Ascending aorta (tissue), 2 donors: ENCODE measurements at regions not wholly inside any gene's neighbourhood (a gene's known extent, or its start where the extent isn't known, plus 50 kb on each side); places are given as distances from the start of the nearest gene placed in this dataset.

Source experiments
- DNase-seq, 2 donors: peaks; one replicate each; pipeline ENCODE4 v3.0.0-alpha.2; 2019; ENCODE audit warnings: low spot score in 2 of 2
- H3K27ac ChIP-seq, 2 donors: fragments of 200-600 bp; sonication (generic); one replicate each; pipeline ENCODE4 v1.5.1; 2016 to 2017; ENCODE audit warnings: mild to moderate bottlenecking in 1 of 2
- H3K27me3 ChIP-seq: fragments of 200-600 bp; sonication (generic); one replicate; pipeline ENCODE4 v1.5.1; 2017
- H3K36me3 ChIP-seq, 2 donors: fragments of 200-600 bp; sonication (generic); one replicate each; pipeline ENCODE4 v1.5.1; 2016
- H3K4me1 ChIP-seq, 2 donors: fragments of 200-600 bp; sonication (generic); one replicate each; pipeline ENCODE4 v1.5.1; 2016 to 2017; ENCODE audit warnings: mild to moderate bottlenecking in 1 of 2
- H3K4me3 ChIP-seq, 2 donors: fragments of 200-600 bp; sonication (generic); one replicate each; pipeline ENCODE4 v1.5.1; 2016 to 2017; ENCODE audit warnings: mild to moderate bottlenecking in 1 of 2
- H3K9me3 ChIP-seq, 2 donors: fragments of 200-600 bp; sonication (generic); one replicate each; pipeline ENCODE4 v1.5.1; 2016
- intact Hi-C: fragments of 100-400 bp; cut with DNase I; formaldehyde crosslinking; loops from one replicate; pipeline ENCODE4 v1.15.1; 2023
- TF ChIP-seq, protein P1 (sequence below), 3 experiments: fragments of 200-600 bp in 2 of 3; fragments of 450-650 bp in 1 of 3; sonication (generic) in 2 of 3; IDR thresholded peaks; one replicate each; pipeline ENCODE4 v1.5.1; 2016 to 2019; ENCODE audit warnings: antibody characterized with exemption in 3 of 3, mild to moderate bottlenecking in 1 of 3, moderate library complexity in 1 of 3

DNA sequence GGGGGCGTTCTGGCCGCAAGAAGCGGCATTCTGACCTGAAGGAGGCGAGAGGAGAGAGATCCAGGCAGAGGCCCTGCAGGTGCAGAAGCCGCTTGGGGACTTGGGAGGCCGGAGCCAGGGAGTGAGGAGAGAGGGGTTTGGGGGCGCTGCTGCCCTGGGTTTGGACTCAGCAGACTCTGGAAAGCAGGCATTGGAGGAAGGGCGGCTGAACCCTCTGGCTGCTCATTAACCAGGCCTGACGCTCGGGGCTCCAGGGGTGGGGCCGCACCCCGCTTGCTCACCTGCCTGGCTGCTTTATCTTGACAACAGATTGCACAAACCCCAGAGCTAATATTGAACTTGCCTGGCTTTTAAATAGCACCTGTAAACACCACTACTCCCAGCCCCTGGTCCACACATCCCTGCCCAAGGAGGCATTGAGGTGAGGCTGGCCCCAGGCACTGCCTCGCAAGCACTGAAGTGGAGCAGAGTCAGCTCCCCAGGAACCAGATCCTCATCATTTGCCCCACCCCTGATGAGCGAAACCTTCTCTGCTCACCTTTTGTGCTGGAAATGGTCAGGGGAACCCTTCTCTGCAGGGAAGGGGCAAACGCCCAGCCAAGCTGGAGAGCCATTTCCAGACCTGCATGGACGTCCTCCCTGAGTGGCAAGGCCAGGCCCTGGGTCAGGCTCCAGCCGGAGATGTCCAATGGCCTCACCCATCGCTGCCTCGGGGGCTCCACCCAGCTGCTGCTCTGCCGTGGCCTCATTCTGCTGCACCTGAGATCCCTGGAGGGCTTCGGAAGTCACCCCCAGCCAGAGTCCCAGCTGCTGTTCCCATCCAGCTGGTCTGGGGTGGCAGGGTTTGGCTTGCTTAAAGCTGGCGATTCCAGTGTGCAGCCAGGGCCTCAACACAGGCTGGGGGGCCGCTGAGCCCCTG is 190.2 kb upstream of the GSE1 start:
- H3K27ac ChIP-seq: no peak overlapping the region
- TF ChIP-seq, protein P1, sequence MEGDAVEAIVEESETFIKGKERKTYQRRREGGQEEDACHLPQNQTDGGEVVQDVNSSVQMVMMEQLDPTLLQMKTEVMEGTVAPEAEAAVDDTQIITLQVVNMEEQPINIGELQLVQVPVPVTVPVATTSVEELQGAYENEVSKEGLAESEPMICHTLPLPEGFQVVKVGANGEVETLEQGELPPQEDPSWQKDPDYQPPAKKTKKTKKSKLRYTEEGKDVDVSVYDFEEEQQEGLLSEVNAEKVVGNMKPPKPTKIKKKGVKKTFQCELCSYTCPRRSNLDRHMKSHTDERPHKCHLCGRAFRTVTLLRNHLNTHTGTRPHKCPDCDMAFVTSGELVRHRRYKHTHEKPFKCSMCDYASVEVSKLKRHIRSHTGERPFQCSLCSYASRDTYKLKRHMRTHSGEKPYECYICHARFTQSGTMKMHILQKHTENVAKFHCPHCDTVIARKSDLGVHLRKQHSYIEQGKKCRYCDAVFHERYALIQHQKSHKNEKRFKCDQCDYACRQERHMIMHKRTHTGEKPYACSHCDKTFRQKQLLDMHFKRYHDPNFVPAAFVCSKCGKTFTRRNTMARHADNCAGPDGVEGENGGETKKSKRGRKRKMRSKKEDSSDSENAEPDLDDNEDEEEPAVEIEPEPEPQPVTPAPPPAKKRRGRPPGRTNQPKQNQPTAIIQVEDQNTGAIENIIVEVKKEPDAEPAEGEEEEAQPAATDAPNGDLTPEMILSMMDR (IDR thresholded peaks at IDR 0.05): no peak
- intact Hi-C loops: loop anchor here (10.0 kb wide), 2 partner anchors 108 to 292 kb away; no protein-coding TSS in a partner anchor
- no peaks in the 10 kb centered on the region for H3K36me3 ChIP-seq
- DNase-seq: no peak
- H3K4me3 ChIP-seq: no peak overlapping the region
- no peaks in the 10 kb centered on the region for H3K27me3 ChIP-seq
- no peaks in the 10 kb centered on the region for H3K9me3 ChIP-seq
- peaks cover 0 to 3% of the 10 kb centered on the region in 2 donors for H3K4me1 ChIP-seq

DNA sequence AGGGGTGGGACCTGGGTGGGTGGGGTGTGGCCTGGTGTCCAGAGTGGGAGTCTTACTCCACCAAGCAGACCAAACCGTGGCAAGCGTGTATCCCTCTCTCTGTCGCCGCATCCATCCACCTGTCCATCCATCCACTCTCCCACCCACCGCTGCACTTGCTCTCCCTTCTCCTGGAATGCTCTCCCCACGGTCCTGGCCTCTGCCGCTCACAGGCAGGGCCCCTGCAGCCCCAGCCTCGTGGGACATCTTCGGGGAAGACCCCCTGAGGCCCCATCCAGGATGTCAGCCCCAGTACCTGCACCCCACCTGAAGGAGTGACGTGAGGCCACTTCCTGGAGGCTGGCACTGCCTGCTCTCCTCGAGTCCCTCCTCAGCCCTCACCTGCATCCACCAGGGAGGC is 189.5 kb upstream of the GSE1 start:
- H3K4me3 ChIP-seq: no peak overlapping the region
- intact Hi-C loops: loop anchor here (10.0 kb wide), 2 partner anchors 109 to 291 kb away; no protein-coding TSS in a partner anchor
- DNase-seq: no peak
- no peaks in the 10 kb centered on the region for H3K27me3 ChIP-seq
- H3K27ac ChIP-seq: no peak overlapping the region
- H3K36me3 ChIP-seq: no peaks in the 10 kb centered on the region
- TF ChIP-seq, protein P1 (IDR thresholded peaks at IDR 0.05): no peak
- no peaks in the 10 kb centered on the region for H3K9me3 ChIP-seq
- peaks cover 0 to 3% of the 10 kb centered on the region in 2 donors for H3K4me1 ChIP-seq

DNA sequence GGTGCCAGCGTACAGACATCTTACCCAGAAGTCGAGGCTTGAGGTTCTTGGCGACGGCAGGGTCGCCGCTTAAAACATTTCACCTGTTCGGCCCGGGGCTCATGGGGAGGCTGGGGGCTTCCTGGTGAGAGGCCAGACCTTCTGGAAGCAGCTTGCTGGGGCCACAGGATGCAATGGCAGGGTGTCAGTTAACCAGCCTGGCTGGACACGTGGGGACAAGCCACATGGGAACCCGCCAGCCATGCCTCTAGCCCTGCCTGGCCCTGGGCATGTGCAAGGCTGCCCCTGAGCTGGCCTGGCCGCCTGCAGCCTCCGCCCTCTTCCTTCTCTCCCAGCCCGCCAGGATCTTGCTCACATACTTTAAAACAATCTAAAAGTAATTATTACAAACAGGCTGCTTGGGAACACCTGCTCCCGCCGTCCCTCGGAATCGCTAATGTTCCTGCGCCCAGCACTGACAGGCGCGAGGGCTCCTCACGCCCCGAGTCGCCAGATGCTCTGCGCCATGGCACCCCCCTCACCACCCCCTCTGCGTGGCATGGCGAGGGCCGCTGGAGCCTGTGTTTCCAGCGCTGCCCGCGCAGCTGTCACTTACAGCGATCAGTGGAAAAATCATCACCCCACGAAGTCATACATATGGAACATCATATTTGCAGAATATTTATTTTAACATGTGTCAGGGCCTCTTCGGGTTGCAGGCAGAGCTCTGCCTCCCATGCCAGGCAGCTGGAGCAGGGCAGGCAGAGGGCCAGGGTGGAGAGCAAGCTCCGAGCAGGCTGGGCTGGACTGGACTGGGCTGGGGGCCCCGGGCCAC is 188.7 kb upstream of the GSE1 start:
- Histone ChIP-seq H3K27me3 (no peaks in the 10 kb centered on the region), H3K36me3 (no peaks in the 10 kb centered on the region), H3K27ac (no peak overlapping the region), H3K4me3 (no peak overlapping the region), H3K4me1 (peaks cover 0 to 3% of the 10 kb centered on the region in 2 donors), H3K9me3 (no peaks in the 10 kb centered on the region)
- intact Hi-C loops: loop anchor here (10.0 kb wide), 2 partner anchors 110 to 290 kb away; no protein-coding TSS in a partner anchor
- TF ChIP-seq, protein P1 (IDR thresholded peaks at IDR 0.05): no peak
- DNase-seq: no peak

DNA sequence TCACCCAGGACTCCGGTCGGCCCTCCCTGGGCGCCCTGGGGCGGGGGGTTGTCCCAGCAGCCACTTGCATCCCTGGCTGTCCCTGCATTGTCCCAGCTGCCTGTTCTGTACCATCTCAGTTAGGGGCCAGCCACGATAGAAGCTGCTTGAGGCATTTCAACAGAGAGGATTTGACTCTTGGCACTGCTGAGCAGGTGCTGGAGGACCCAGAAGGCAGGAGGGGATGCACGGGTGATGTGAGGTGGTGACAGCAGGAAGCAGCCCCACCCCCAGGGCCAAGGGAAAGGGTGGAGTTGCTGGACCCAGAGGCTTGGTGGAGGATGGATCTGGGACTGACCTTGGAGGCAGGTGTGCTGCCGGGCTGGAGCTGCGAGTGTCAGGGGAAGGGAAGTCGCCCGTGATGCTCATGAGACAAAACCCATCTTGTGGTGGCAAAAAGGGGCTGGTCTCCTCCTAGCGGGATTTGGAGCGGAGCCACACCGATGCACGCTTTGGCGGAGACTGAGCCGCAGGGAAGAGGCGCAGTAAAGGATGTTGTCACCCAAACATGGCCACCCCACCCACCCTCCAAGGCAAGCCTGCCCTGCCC is 188.0 kb upstream of the GSE1 start:
- TF ChIP-seq, protein P1 (IDR thresholded peaks at IDR 0.05): no peak
- H3K36me3 ChIP-seq: no peaks in the 10 kb centered on the region
- no peak overlapping the region for H3K4me3 ChIP-seq
- intact Hi-C loops: loop anchor here (10.0 kb wide), 2 partner anchors 110 to 290 kb away; no protein-coding TSS in a partner anchor
- no peak for DNase-seq
- H3K4me1 ChIP-seq: peaks cover 0 to 3% of the 10 kb centered on the region in 2 donors
- H3K27ac ChIP-seq: no peak overlapping the region
- no peaks in the 10 kb centered on the region for H3K27me3 ChIP-seq
- H3K9me3 ChIP-seq: no peaks in the 10 kb centered on the region

DNA sequence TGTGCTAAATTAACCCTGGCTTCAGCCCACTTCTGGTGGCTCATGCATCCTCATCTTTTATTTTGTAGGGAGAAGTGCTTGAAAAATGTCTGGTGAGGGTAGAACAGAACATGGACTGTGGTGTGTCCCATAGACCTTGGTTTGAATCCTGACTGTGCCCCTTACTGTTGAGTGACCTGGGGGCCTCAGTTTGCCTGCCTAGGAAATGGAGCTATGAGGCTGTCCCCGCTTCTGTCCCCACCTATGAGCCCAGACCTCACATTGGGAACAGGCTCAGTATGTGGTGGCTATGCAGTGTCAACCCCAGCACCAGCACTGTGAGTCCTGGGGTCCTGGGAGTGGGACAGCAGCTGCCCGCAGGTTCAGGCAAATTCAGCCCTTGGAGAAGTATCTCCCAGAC is 186.3 kb upstream of the GSE1 start:
- no peak for DNase-seq

More for the DNA sequence above, 186.3 kb upstream of the GSE1 start:
- Histone ChIP-seq H3K4me1 (no peaks in the 10 kb centered on the region), H3K4me3 (no peak overlapping the region), H3K36me3 (no peaks in the 10 kb centered on the region), H3K9me3 (no peaks in the 10 kb centered on the region), H3K27ac (no peak overlapping the region), H3K27me3 (no peaks in the 10 kb centered on the region)
- TF ChIP-seq, protein P1 (IDR thresholded peaks at IDR 0.05): no peak
- intact Hi-C loops: loop anchor here (10.0 kb wide), 2 partner anchors 112 to 288 kb away; no protein-coding TSS in a partner anchor
